Kidney (tissue), 13 donors: ENCODE measurements at regions not wholly inside any gene's neighbourhood (a gene's known extent, or its start where the extent isn't known, plus 50 kb on each side); places are given as distances from the start of the nearest gene placed in this dataset.
"Not testable (repeated sequence)": the region's sequence is repeated elsewhere in the genome, so short reads cannot be mapped to it uniquely, and the experiment has no call there.

Experiments used
- DNase-seq, 5 donors: peaks; one replicate each; pipeline ENCODE4 v3.0.0-alpha.2; 2013 to 2020
- FAIRE-seq: peaks from 2 replicates; lab custom pipeline; 2012; peaks lifted over from hg19 to GRCh38; lab: Jason Lieb, UNC
- H3K27ac ChIP-seq, 2 donors: one replicate each; pipeline ENCODE4 v1.7.0; 2013; ENCODE audit warnings: low read depth in 2 of 2, low read length in 2 of 2, inconsistent platforms in 1 of 2
- H3K27me3 ChIP-seq: one replicate; pipeline ENCODE4 v1.7.1; 2013; ENCODE audit warnings: low read length, inconsistent platforms; ENCODE audit not compliant: control insufficient read depth, insufficient read depth
- H3K36me3 ChIP-seq, 3 donors: one replicate each; pipeline versions ENCODE4 v1.7.0 to v1.7.1; 2013; ENCODE audit warnings: low read length in 3 of 3, control low read depth in 1 of 3, inconsistent platforms in 1 of 3; ENCODE audit not compliant: insufficient read depth in 3 of 3, control insufficient read depth in 2 of 3
- H3K4me1 ChIP-seq, 3 donors: one replicate each; pipeline versions ENCODE4 v1.7.0 to v1.7.1; 2013; ENCODE audit warnings: low read length in 3 of 3, inconsistent platforms in 1 of 3, low read depth in 1 of 3; ENCODE audit not compliant: control insufficient read depth in 2 of 3, insufficient read depth in 2 of 3
- H3K4me3 ChIP-seq, 3 donors: one replicate each; pipeline versions ENCODE4 v1.7.0 to v1.8.1; 2013; ENCODE audit warnings: low read length in 3 of 3, control low read depth in 1 of 3, inconsistent platforms in 1 of 3
- H3K9ac ChIP-seq, 3 donors: one replicate each; pipeline versions ENCODE4 v1.7.0 to v1.7.1; 2013; ENCODE audit warnings: low read length in 3 of 3, control low read depth in 1 of 3, inconsistent platforms in 1 of 3
- H3K9me3 ChIP-seq, 3 donors: one replicate each; pipeline versions ENCODE4 v1.7.0 to v1.7.1; 2013; ENCODE audit warnings: low read length in 3 of 3, control low read depth in 1 of 3, inconsistent platforms in 1 of 3; ENCODE audit not compliant: control insufficient read depth in 2 of 3, insufficient read depth in 1 of 3
- intact Hi-C: fragments of 100-400 bp; cut with DNase I; formaldehyde crosslinking; loops from one replicate; pipeline ENCODE4 v1.11.1; 2022
- TF ChIP-seq, protein P1 (sequence below): IDR thresholded peaks from 3 replicates; pipeline ENCODE4 v1.5.1; 2012; ENCODE audit warnings: mild to moderate bottlenecking, moderate library complexity, borderline replicate concordance; ENCODE audit not compliant: insufficient read depth; ENCODE audit errors: extremely low read depth
- donor health status: control.
- donor health status: control.
- donor health status: control.
- donor health status: control.
- donor health status: control.
- donor health status: DM: yes; HTN: yes; CAD: no.
- donor health status: Normal renal cell carcinoma (clear cell type).

- DNase-seq (no peak), FAIRE-seq (no peak)
- Histone ChIP-seq H3K27ac (no peak overlapping the region), H3K9ac (no peak overlapping the region), H3K4me3 (no peak overlapping the region), H3K36me3 (no peaks in the 10 kb centered on the region), H3K9me3 (no peaks in the 10 kb centered on the region), H3K4me1 (no peaks in the 10 kb centered on the region), H3K27me3 (no peaks in the 10 kb centered on the region)
- intact Hi-C loops, result no loop called here
- TF ChIP-seq, protein P1, sequence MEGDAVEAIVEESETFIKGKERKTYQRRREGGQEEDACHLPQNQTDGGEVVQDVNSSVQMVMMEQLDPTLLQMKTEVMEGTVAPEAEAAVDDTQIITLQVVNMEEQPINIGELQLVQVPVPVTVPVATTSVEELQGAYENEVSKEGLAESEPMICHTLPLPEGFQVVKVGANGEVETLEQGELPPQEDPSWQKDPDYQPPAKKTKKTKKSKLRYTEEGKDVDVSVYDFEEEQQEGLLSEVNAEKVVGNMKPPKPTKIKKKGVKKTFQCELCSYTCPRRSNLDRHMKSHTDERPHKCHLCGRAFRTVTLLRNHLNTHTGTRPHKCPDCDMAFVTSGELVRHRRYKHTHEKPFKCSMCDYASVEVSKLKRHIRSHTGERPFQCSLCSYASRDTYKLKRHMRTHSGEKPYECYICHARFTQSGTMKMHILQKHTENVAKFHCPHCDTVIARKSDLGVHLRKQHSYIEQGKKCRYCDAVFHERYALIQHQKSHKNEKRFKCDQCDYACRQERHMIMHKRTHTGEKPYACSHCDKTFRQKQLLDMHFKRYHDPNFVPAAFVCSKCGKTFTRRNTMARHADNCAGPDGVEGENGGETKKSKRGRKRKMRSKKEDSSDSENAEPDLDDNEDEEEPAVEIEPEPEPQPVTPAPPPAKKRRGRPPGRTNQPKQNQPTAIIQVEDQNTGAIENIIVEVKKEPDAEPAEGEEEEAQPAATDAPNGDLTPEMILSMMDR, result no peak
These were observed 457.8 kb downstream of the KLHL4 start for GRCh38 chrX:87975365-87975764.

DNA sequence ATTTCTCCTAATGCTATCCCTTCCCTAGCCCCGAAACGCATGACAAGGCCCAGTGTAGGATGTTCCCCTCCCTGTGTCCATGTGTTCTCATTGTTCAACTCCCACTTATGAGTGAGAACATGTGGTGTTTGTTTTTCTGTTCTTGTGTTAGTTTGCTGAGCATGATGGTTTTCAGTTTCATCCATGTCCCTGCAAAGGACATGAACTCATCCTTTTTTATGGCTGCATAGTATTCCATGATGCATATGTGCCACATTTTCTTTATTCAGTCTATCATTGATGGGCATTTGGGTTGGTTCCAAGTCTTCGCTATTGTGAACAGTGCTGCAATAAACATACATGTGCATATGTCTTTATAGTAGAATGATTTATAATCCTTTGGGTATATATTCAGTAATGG lies 490.3 kb downstream of the KLHL4 start:
- intact Hi-C loops, result not testable (repeated sequence)

DNA sequence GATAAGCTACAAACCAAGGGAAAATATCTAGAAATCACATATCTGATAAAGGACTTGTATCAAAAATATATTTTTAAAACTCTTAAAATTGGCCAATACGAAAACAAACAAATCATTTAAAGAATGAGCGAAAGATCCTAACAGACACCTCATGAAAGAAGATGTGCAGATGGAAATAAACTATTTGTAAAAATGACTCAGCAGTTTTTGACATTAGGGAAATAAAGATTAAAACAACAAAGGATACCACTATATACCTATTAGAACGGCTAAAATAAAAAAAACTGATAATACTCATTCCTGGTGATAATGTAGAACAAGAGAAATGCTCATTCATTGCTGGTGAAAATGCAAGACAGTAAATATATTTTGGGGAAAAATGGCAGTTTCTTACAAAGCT lies 506.4 kb downstream of the KLHL4 start:
- H3K4me1 ChIP-seq, result no peaks in the 10 kb centered on the region
- no peak overlapping the region for H3K27ac ChIP-seq
- DNase-seq, result no peak
- H3K9me3 ChIP-seq, result no peaks in the 10 kb centered on the region
- H3K4me3 ChIP-seq, result no peak overlapping the region
- TF ChIP-seq, protein P1, result no peak
- no peak overlapping the region for H3K9ac ChIP-seq
- no peaks in the 10 kb centered on the region for H3K36me3 ChIP-seq
- H3K27me3 ChIP-seq, result no peaks in the 10 kb centered on the region
- intact Hi-C loops, result no loop called here
- FAIRE-seq, result peak; percentile 74

More for the DNA sequence above, 490.3 kb downstream of the KLHL4 start:
- not testable (repeated sequence) for FAIRE-seq, H3K27me3 ChIP-seq, H3K36me3 ChIP-seq, H3K9ac ChIP-seq, DNase-seq, H3K27ac ChIP-seq, H3K4me1 ChIP-seq, H3K9me3 ChIP-seq, H3K4me3 ChIP-seq

DNA sequence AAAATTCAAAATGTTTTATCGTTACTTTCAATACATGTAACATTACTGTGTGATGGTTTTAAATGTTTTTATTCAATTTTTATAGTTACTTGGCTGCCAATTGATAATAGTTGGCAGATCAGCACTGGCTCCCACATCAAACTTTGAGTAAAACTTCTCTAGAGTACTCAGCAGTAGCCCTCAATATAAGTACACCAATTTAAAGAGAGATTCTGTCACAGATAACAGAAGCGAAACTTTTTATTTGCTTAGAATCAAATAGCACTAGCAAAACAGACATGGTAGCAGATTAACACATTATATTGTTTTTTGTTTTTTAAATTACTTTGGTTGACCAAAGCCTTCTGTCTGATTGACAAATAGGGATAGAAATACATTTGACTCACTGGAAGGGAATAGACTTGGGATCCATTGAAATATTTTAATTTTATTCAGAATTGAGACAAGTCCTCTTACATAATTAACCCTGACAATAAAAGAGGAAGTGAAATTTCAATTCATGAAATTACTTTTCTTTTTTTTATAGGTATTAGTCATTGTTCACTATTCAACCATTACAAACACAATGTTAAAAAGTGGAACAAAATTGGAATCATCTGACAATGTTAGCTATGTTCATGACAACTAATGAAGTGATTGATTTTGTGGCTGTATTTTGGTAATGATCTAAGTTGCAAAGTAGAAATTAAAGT lies 554.9 kb downstream of the KLHL4 start:
- Histone ChIP-seq H3K9me3 (no peaks in the 10 kb centered on the region), H3K27ac (no peak overlapping the region), H3K36me3 (no peaks in the 10 kb centered on the region), H3K4me1 (no peaks in the 10 kb centered on the region), H3K27me3 (no peaks in the 10 kb centered on the region), H3K9ac (no peak overlapping the region), H3K4me3 (no peak overlapping the region)
- FAIRE-seq (peak; percentile 46), DNase-seq (no peak)
- TF ChIP-seq, protein P1, result no peak
- intact Hi-C loops, result no loop called here
